ENCODE measurements at regions not wholly inside any gene's neighbourhood (a gene's known extent, or its start where the extent isn't known, plus 50 kb on each side); places are given as distances from the start of the nearest gene placed in this dataset.

GRCh38 chrX:68892134-68892533 lies 63.3 kb downstream of the EFNB1 start:
- H3K9ac ChIP-seq (ENCODE audit: low read length), result no peak overlapping the region
- H3K14ac ChIP-seq (ENCODE audit: low read length), result no peak overlapping the region
- H3K36me3 ChIP-seq (ENCODE audit: control insufficient read depth in 1 of 2, insufficient read depth in 2 of 2, low read length in 2 of 2), result no peaks in the 10 kb centered on the region
- H3K9me3 ChIP-seq (ENCODE audit: insufficient read depth, low read depth, low read length), result no peaks in the 10 kb centered on the region
- no peaks in the 10 kb centered on the region for H3K79me2 ChIP-seq (ENCODE audit: control insufficient read depth, insufficient read depth, low read length, poor library complexity)
- no peaks in the 10 kb centered on the region for H3K27me3 ChIP-seq (ENCODE audit: insufficient read depth, low read length)
- H2AK5ac ChIP-seq (ENCODE audit: low read length), result no peak overlapping the region
- H3K4me1 ChIP-seq (ENCODE audit: control insufficient read depth in 1 of 2, insufficient read depth in 2 of 2, low read length in 2 of 2), result peaks cover 0 to 3% of the 10 kb centered on the region in 2 experiments
- H4K91ac ChIP-seq (ENCODE audit: low read depth, low read length), result no peak overlapping the region
- no peak overlapping the region for H2BK5ac ChIP-seq (ENCODE audit: low read depth, low read length, poor library complexity)
- H2AFZ ChIP-seq (ENCODE audit: insufficient read depth, low read length, poor library complexity), result no peak overlapping the region
- H3K4me2 ChIP-seq (ENCODE audit: low read length), result no peak overlapping the region
- no peaks in the 10 kb centered on the region for H3K79me1 ChIP-seq (ENCODE audit: low read length)
- H4K8ac ChIP-seq (ENCODE audit: low read depth, low read length), result no peak overlapping the region
- no peak overlapping the region for H3K18ac ChIP-seq (ENCODE audit: low read length)
- H3K27ac ChIP-seq (ENCODE audit: low read depth, low read length), result no peak overlapping the region
- WGBS (ENCODE audit: extremely low coverage, insufficient coverage, insufficient read length), result no CpG with 5 or more reads among the region's 2 CpGs
- no peak overlapping the region for H3K4ac ChIP-seq (ENCODE audit: low read depth, low read length)
- no peak overlapping the region for H2BK12ac ChIP-seq (ENCODE audit: low read length)
- no peak overlapping the region for H3K4me3 ChIP-seq (ENCODE audit: low read depth, low read length)
- no peak overlapping the region for H2BK120ac ChIP-seq (ENCODE audit: insufficient read depth, low read length, poor library complexity)
- H4K12ac ChIP-seq (ENCODE audit: low read depth, low read length), result no peak overlapping the region
- no peak overlapping the region for H3K23ac ChIP-seq (ENCODE audit: low read length)
- DNase-seq, result no peak
